G401 (cell line): ENCODE measurements at regions not wholly inside any gene's neighbourhood (a gene's known extent, or its start where the extent isn't known, plus 50 kb on each side); places are given as distances from the start of the nearest gene placed in this dataset.

Experiments used
- DNase-seq: peaks from one replicate; pipeline ENCODE4 v3.0.0-alpha.2; 2015; ENCODE audit warnings: low spot score
- in situ Hi-C: cut with HindIII; loops from 2 replicates; pipeline ENCODE4 v1.10.0; 2016; ENCODE audit warnings: low sequenced_read_pairs, mixed read lengths

GRCh38 chr2:10183146-10183675, 60.7 kb downstream of the RRM2 start:
- DNase-seq, result no peak

GRCh38 chr2:10184421-10184820, 61.9 kb downstream of the RRM2 start:
- DNase-seq, result no peak
- in situ Hi-C loops, result no loop called here

More at GRCh38 chr2:10183146-10183675, 60.7 kb downstream of the RRM2 start:
- in situ Hi-C loops, result no loop called here

- DNase-seq, result no peak
- in situ Hi-C loops, result no loop called here
These were observed 62.5 kb downstream of the RRM2 start for GRCh38 chr2:10185046-10185445.

- DNase-seq, result no peak
- in situ Hi-C loops, result no loop called here
These were observed 63.2 kb downstream of the RRM2 start for GRCh38 chr2:10185755-10186154.

GRCh38 chr2:10186868-10187535, 64.5 kb downstream of the RRM2 start:
- no peak for DNase-seq
- in situ Hi-C loops, result no loop called here

- in situ Hi-C loops, result no loop called here
- DNase-seq, result no peak
These were observed 65.1 kb downstream of the RRM2 start for GRCh38 chr2:10187661-10188060.

GRCh38 chr2:10188211-10188610, 65.7 kb downstream of the RRM2 start:
- DNase-seq, result no peak

GRCh38 chr2:10188729-10189305, 66.3 kb downstream of the RRM2 start:
- in situ Hi-C loops, result no loop called here
- no peak for DNase-seq

More at GRCh38 chr2:10188211-10188610, 65.7 kb downstream of the RRM2 start:
- in situ Hi-C loops, result no loop called here

GRCh38 chr2:10190255-10190654, 67.7 kb downstream of the RRM2 start:
- in situ Hi-C loops, result no loop called here
- no peak for DNase-seq

GRCh38 chr2:10190737-10191532, 68.4 kb downstream of the RRM2 start:
- in situ Hi-C loops, result no loop called here

GRCh38 chr2:10191554-10191953, 69.0 kb downstream of the RRM2 start:
- in situ Hi-C loops, result no loop called here
- no peak for DNase-seq

More at GRCh38 chr2:10190737-10191532, 68.4 kb downstream of the RRM2 start:
- no peak for DNase-seq

GRCh38 chr2:10192392-10193015, 70.0 kb downstream of the RRM2 start:
- in situ Hi-C loops, result no loop called here
- DNase-seq, result no peak

GRCh38 chr2:10193276-10193795, 70.8 kb downstream of the RRM2 start:
- in situ Hi-C loops, result no loop called here

GRCh38 chr2:10193851-10194820, 71.6 kb downstream of the RRM2 start:
- in situ Hi-C loops, result no loop called here
- DNase-seq, result no peak

More at GRCh38 chr2:10193276-10193795, 70.8 kb downstream of the RRM2 start:
- no peak for DNase-seq

- in situ Hi-C loops, result no loop called here
- no peak for DNase-seq
These were observed 73.0 kb downstream of the RRM2 start for GRCh38 chr2:10195278-10196109.

- in situ Hi-C loops, result no loop called here
These were observed 73.8 kb downstream of the RRM2 start for GRCh38 chr2:10196110-10196892.

More at GRCh38 chr2:10196110-10196892, 73.8 kb downstream of the RRM2 start:
- DNase-seq, result no peak
